ENCODE measurements at regions not wholly inside any gene's neighbourhood (a gene's known extent, or its start where the extent isn't known, plus 50 kb on each side); places are given as distances from the start of the nearest gene placed in this dataset.

- H3K9me3 ChIP-seq (ENCODE audit: insufficient read depth, low read length, severe bottlenecking): no peaks in the 10 kb centered on the region
- no peaks in the 10 kb centered on the region for H3K79me2 ChIP-seq (ENCODE audit: insufficient read depth, low read length)
- no peak overlapping the region for H3K4me2 ChIP-seq (ENCODE audit: insufficient read depth, low read length)
- H3K27ac ChIP-seq (ENCODE audit: low read length): no peak overlapping the region
- no peak for TF ChIP-seq EZH2 (IDR thresholded peaks at IDR 0.05; ENCODE audit: borderline replicate concordance, low read depth, low read length, severe bottlenecking)
- TF ChIP-seq, protein P1, sequence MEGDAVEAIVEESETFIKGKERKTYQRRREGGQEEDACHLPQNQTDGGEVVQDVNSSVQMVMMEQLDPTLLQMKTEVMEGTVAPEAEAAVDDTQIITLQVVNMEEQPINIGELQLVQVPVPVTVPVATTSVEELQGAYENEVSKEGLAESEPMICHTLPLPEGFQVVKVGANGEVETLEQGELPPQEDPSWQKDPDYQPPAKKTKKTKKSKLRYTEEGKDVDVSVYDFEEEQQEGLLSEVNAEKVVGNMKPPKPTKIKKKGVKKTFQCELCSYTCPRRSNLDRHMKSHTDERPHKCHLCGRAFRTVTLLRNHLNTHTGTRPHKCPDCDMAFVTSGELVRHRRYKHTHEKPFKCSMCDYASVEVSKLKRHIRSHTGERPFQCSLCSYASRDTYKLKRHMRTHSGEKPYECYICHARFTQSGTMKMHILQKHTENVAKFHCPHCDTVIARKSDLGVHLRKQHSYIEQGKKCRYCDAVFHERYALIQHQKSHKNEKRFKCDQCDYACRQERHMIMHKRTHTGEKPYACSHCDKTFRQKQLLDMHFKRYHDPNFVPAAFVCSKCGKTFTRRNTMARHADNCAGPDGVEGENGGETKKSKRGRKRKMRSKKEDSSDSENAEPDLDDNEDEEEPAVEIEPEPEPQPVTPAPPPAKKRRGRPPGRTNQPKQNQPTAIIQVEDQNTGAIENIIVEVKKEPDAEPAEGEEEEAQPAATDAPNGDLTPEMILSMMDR (IDR thresholded peaks at IDR 0.05; ENCODE audit: borderline replicate concordance, extremely low read depth, low read length, poor library complexity, severe bottlenecking): no peak
- H3K4me3 ChIP-seq (ENCODE audit: low read depth in 1 of 2, low read length in 2 of 2): no peak overlapping the region
- no peaks in the 10 kb centered on the region for H3K4me1 ChIP-seq (ENCODE audit: insufficient read depth, low read length)
- ATAC-seq (ENCODE audit: insufficient read depth, low read depth) (no peak), DNase-seq (no peak)
- no peaks in the 10 kb centered on the region for H3K27me3 ChIP-seq (ENCODE audit: insufficient read depth, low read length, poor library complexity)
- H4K20me1 ChIP-seq (ENCODE audit: insufficient read depth, low read length): no peaks in the 10 kb centered on the region
- no peak overlapping the region for H3K9ac ChIP-seq (ENCODE audit: low read depth, low read length)
- no peak overlapping the region for H2AFZ ChIP-seq (ENCODE audit: low read depth, low read length)
- no peaks in the 10 kb centered on the region for H3K36me3 ChIP-seq (ENCODE audit: insufficient read depth, low read length)
These were observed 58.2 kb upstream of the DIPK2B start for GRCh38 chrX:45258731-45259402.
